BLaER1 treated with 17β-estradiol and CSF1 and Interleukin-3, amounts not matched to agents 10 nM and 100 nM (cell line): ENCODE measurements at regions not wholly inside any gene's neighbourhood (a gene's known extent, or its start where the extent isn't known, plus 50 kb on each side); places are given as distances from the start of the nearest gene placed in this dataset.

Experiments used
- H3K27ac ChIP-seq, 11 experiments: shearing (Covaris generic); formaldehyde crosslinking; 2 replicates each; pipeline ENCODE4 v1.8.1; 2022
- H3K27me3 ChIP-seq, 11 experiments: shearing (Covaris generic); formaldehyde crosslinking; 2 replicates each; pipeline ENCODE4 v1.8.1; 2022
- H3K36me3 ChIP-seq, 11 experiments: shearing (Covaris generic); formaldehyde crosslinking; 2 replicates each; pipeline ENCODE4 v1.8.1; 2022
- H3K4me1 ChIP-seq, 10 experiments: shearing (Covaris generic); formaldehyde crosslinking; 2 replicates each; pipeline ENCODE4 v1.8.1; 2022
- H3K4me2 ChIP-seq, 11 experiments: shearing (Covaris generic); formaldehyde crosslinking; 2 replicates each; pipeline ENCODE4 v1.8.1; 2022
- H3K4me3 ChIP-seq, 10 experiments: shearing (Covaris generic); formaldehyde crosslinking; 2 replicates each; pipeline ENCODE4 v1.8.1; 2022
- H3K9ac ChIP-seq, 11 experiments: shearing (Covaris generic); formaldehyde crosslinking; 2 replicates each; pipeline ENCODE4 v1.8.1; 2022
- H3K9me3 ChIP-seq, 11 experiments: shearing (Covaris generic); formaldehyde crosslinking; replicated peaks in 1 of 11; 2 replicates each; pipeline ENCODE4 v1.8.1; 2022
- H4K20me1 ChIP-seq, 11 experiments: shearing (Covaris generic); formaldehyde crosslinking; 2 replicates each; pipeline ENCODE4 v1.8.1; 2022
- Cebpa-rat ChIP-seq, 11 experiments: shearing (Covaris generic); IDR thresholded peaks; 2 replicates each; pipeline ENCODE4 v1.8.1; 2022

GRCh38 chr15:35750051-35750450 is 204.1 kb upstream of the DPH6 start:
- Histone ChIP-seq H3K27ac (no peak overlapping the region), H3K36me3 (no peaks in the 10 kb centered on the region), H4K20me1 (no peaks in the 10 kb centered on the region), H3K4me1 (no peaks in the 10 kb centered on the region), H3K9me3 (no peaks in the 10 kb centered on the region), H3K4me3 (no peak overlapping the region), H3K4me2 (no peak overlapping the region), H3K27me3 (no peaks in the 10 kb centered on the region), H3K9ac (no peak overlapping the region)
- no peak for TF ChIP-seq Cebpa-rat (IDR thresholded peaks at IDR 0.05)

GRCh38 chr15:35751413-35752133 is 205.6 kb upstream of the DPH6 start:
- Histone ChIP-seq H3K4me3 (no peak overlapping the region), H3K9me3 (no peaks in the 10 kb centered on the region), H3K27me3 (no peaks in the 10 kb centered on the region), H3K4me1 (no peaks in the 10 kb centered on the region), H3K27ac (no peak overlapping the region), H3K36me3 (no peaks in the 10 kb centered on the region), H3K4me2 (peak overlapping the region in 2 of 11 experiments; percentile 29 to 52; a peak in 3 of 22 replicates), H4K20me1 (no peaks in the 10 kb centered on the region), H3K9ac (no peak overlapping the region)
- TF ChIP-seq Cebpa-rat (IDR thresholded peaks at IDR 0.05) = no peak

GRCh38 chr15:35752134-35752466 is 206.1 kb upstream of the DPH6 start:
- no peaks in the 10 kb centered on the region for H3K27me3 ChIP-seq

GRCh38 chr15:35753486-35753885 is 207.5 kb upstream of the DPH6 start:
- Histone ChIP-seq H3K4me1 (no peaks in the 10 kb centered on the region), H4K20me1 (no peaks in the 10 kb centered on the region), H3K9ac (no peak overlapping the region), H3K9me3 (no peaks in the 10 kb centered on the region), H3K27ac (no peak overlapping the region), H3K36me3 (no peaks in the 10 kb centered on the region), H3K4me2 (no peak overlapping the region), H3K4me3 (no peak overlapping the region), H3K27me3 (no peaks in the 10 kb centered on the region)
- TF ChIP-seq Cebpa-rat (IDR thresholded peaks at IDR 0.05) = no peak

More at GRCh38 chr15:35752134-35752466, 206.1 kb upstream of the DPH6 start:
- H3K36me3 ChIP-seq = no peaks in the 10 kb centered on the region
- no peaks in the 10 kb centered on the region for H3K9me3 ChIP-seq
- no peak overlapping the region for H3K27ac ChIP-seq
- H3K4me1 ChIP-seq = no peaks in the 10 kb centered on the region
- no peaks in the 10 kb centered on the region for H4K20me1 ChIP-seq
- no peak overlapping the region for H3K4me2 ChIP-seq
- no peak overlapping the region for H3K4me3 ChIP-seq
- TF ChIP-seq Cebpa-rat (IDR thresholded peaks at IDR 0.05) = no peak
- no peak overlapping the region for H3K9ac ChIP-seq

GRCh38 chr15:35755237-35755802 is 209.4 kb upstream of the DPH6 start:
- Histone ChIP-seq H3K27ac (no peak overlapping the region), H3K9ac (no peak overlapping the region), H3K9me3 (no peaks in the 10 kb centered on the region), H3K4me2 (no peak overlapping the region), H4K20me1 (no peaks in the 10 kb centered on the region), H3K36me3 (no peaks in the 10 kb centered on the region), H3K4me3 (no peak overlapping the region), H3K4me1 (no peaks in the 10 kb centered on the region), H3K27me3 (no peaks in the 10 kb centered on the region)
- no peak for TF ChIP-seq Cebpa-rat (IDR thresholded peaks at IDR 0.05)

GRCh38 chr15:35756623-35757022 is 210.7 kb upstream of the DPH6 start:
- H3K27ac ChIP-seq = no peak overlapping the region
- TF ChIP-seq Cebpa-rat (IDR thresholded peaks at IDR 0.05) = no peak
- H3K27me3 ChIP-seq = no peaks in the 10 kb centered on the region
- no peak overlapping the region for H3K4me3 ChIP-seq
- H4K20me1 ChIP-seq = no peaks in the 10 kb centered on the region
- no peaks in the 10 kb centered on the region for H3K36me3 ChIP-seq
- no peak overlapping the region for H3K4me2 ChIP-seq
- H3K4me1 ChIP-seq = no peaks in the 10 kb centered on the region
- H3K9me3 ChIP-seq = no peaks in the 10 kb centered on the region
- H3K9ac ChIP-seq = no peak overlapping the region

GRCh38 chr15:35757361-35757760 is 211.4 kb upstream of the DPH6 start:
- no peaks in the 10 kb centered on the region for H3K36me3 ChIP-seq
- H3K27me3 ChIP-seq = no peaks in the 10 kb centered on the region
- no peak overlapping the region for H3K27ac ChIP-seq
- H3K9me3 ChIP-seq = no peaks in the 10 kb centered on the region
- TF ChIP-seq Cebpa-rat (IDR thresholded peaks at IDR 0.05) = no peak
- H3K4me2 ChIP-seq = no peak overlapping the region
- H3K4me3 ChIP-seq = no peak overlapping the region
- H3K9ac ChIP-seq = no peak overlapping the region
- H3K4me1 ChIP-seq = no peaks in the 10 kb centered on the region
- H4K20me1 ChIP-seq = no peaks in the 10 kb centered on the region

GRCh38 chr15:35757765-35758164 is 211.8 kb upstream of the DPH6 start:
- no peak for TF ChIP-seq Cebpa-rat (IDR thresholded peaks at IDR 0.05)
- no peak overlapping the region for H3K27ac ChIP-seq

GRCh38 chr15:35764661-35765519 is 218.9 kb upstream of the DPH6 start:
- H3K9me3 ChIP-seq = no peaks in the 10 kb centered on the region
- H4K20me1 ChIP-seq = no peaks in the 10 kb centered on the region
- H3K9ac ChIP-seq = no peak overlapping the region
- H3K27ac ChIP-seq = no peak overlapping the region
- no peak for TF ChIP-seq Cebpa-rat (IDR thresholded peaks at IDR 0.05)
- H3K4me3 ChIP-seq = no peak overlapping the region
- H3K27me3 ChIP-seq = no peaks in the 10 kb centered on the region
- H3K4me1 ChIP-seq = no peaks in the 10 kb centered on the region
- no peaks in the 10 kb centered on the region for H3K36me3 ChIP-seq
- no peak overlapping the region for H3K4me2 ChIP-seq

More at GRCh38 chr15:35757765-35758164, 211.8 kb upstream of the DPH6 start:
- Histone ChIP-seq H3K36me3 (no peaks in the 10 kb centered on the region), H3K27me3 (no peaks in the 10 kb centered on the region), H4K20me1 (no peaks in the 10 kb centered on the region), H3K4me1 (no peaks in the 10 kb centered on the region), H3K9ac (no peak overlapping the region), H3K4me3 (no peak overlapping the region), H3K4me2 (no peak overlapping the region), H3K9me3 (no peaks in the 10 kb centered on the region)
